Endothelial cell of umbilical vein (primary cell): ENCODE measurements at regions not wholly inside any gene's neighbourhood (a gene's known extent, or its start where the extent isn't known, plus 50 kb on each side); places are given as distances from the start of the nearest gene placed in this dataset.

ENCODE experiments used
- CTCF ChIP-seq, 2 donors: IDR thresholded peaks; 1 replicate in 1 of 2; 2 replicates in 1 of 2; pipeline ENCODE4 v1.5.1; 2011; ENCODE audit warnings: low read length in 2 of 2, mild to moderate bottlenecking in 2 of 2, moderate library complexity in 2 of 2, control low read depth in 1 of 2, inconsistent platforms in 1 of 2, low read depth in 1 of 2; ENCODE audit not compliant: insufficient read depth in 1 of 2; ENCODE audit errors: extremely low read depth in 1 of 2
- EZH2 ChIP-seq: IDR thresholded peaks from 2 replicates; pipeline ENCODE4 v1.6.1; 2012; ENCODE audit warnings: borderline replicate concordance, low read depth, mild to moderate bottlenecking, moderate library complexity, low read length, inconsistent platforms; ENCODE audit not compliant: severe bottlenecking
- GATA2 ChIP-seq: IDR thresholded peaks from 2 replicates; pipeline ENCODE4 v1.7.0; 2011; ENCODE audit warnings: low read depth, mild to moderate bottlenecking, moderate library complexity, mixed read lengths, low read length; ENCODE audit not compliant: insufficient read length, insufficient read depth

- TF ChIP-seq EZH2 (no peak), CTCF (IDR thresholded peaks at IDR 0.05; ENCODE audit: extremely low read depth in 1 of 2, insufficient read depth in 1 of 2, low read depth in 1 of 2, low read length in 2 of 2) (no peak), GATA2 (no peak)
Observed at GRCh38 chr3:148146947-148147826, 550.5 kb upstream of the AGTR1 start.
